Keratinocyte (primary cell): ENCODE measurements at regions not wholly inside any gene's neighbourhood (a gene's known extent, or its start where the extent isn't known, plus 50 kb on each side); places are given as distances from the start of the nearest gene placed in this dataset.

Experiments
- CTCF ChIP-seq, 3 experiments: IDR thresholded peaks in 1 of 3; conservative IDR thresholded peaks in 1 of 3; optimal IDR thresholded peaks in 1 of 3; 2 replicates in 2 of 3; 3 replicates in 1 of 3; pipeline versions ENCODE3 to v1.5.1; 2011; ENCODE audit warnings: low read length in 3 of 3, mild to moderate bottlenecking in 3 of 3, moderate library complexity in 2 of 3, control low read depth in 1 of 3, inconsistent platforms in 1 of 3; ENCODE audit not compliant: insufficient read depth in 2 of 3; ENCODE audit errors: extremely low read depth in 1 of 3
- EZH2 ChIP-seq: IDR thresholded peaks from one replicate; pipeline ENCODE4 v1.6.1; 2012; ENCODE audit warnings: inconsistent platforms, mild to moderate bottlenecking, low read length, moderate library complexity

DNA sequence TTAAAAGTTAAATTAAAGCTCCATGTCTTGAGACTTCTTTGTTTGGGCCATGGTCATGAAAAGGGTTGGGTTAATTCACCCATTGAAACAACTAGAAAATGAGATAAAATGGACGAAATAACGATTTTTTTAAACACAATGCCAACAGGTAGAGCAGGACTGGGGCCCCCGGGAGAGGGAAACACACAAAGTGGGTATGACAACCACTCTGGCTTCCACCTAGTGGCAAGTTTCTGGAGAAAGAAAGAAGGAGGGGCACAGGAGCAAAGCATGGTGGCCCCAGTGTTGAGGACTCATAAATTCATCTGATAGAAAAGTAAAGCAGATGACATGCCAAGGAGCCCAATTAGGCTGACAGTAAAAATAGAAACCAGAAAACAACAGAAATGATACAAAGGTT, 68.4 kb downstream of the MYEOV start:
- no peak for TF ChIP-seq CTCF (optimal IDR thresholded peaks at IDR 0.05 in 1 of 3, IDR thresholded peaks at IDR 0.05 in 1 of 3, conservative IDR thresholded peaks at IDR 0.05 in 1 of 3; ENCODE audit: extremely low read depth in 1 of 3, insufficient read depth in 2 of 3, low read length in 3 of 3)
- TF ChIP-seq EZH2: no peak
